ENCODE measurements at regions not wholly inside any gene's neighbourhood (a gene's known extent, or its start where the extent isn't known, plus 50 kb on each side); places are given as distances from the start of the nearest gene placed in this dataset.

DNA sequence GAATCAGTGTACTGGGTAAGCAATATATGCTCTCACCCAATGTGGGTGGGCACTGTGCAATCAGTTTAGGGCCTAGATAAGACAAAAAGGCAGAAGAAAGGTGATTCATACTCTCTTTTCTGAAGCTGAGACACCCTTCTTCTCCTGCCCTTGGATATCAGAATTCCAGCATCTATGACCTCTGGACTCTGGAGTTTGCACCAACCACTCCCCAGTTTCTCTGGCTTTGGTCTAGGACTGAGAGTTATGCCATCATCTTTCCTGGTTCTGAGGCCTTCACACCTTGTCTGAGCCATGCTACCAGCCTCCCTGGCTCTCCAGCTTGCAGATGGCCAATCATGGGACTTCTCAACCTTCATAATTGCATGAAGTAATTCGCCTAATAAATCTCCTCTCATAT, 724.6 kb upstream of the TYRP1 start:
- DNase-seq = no peak

DNA sequence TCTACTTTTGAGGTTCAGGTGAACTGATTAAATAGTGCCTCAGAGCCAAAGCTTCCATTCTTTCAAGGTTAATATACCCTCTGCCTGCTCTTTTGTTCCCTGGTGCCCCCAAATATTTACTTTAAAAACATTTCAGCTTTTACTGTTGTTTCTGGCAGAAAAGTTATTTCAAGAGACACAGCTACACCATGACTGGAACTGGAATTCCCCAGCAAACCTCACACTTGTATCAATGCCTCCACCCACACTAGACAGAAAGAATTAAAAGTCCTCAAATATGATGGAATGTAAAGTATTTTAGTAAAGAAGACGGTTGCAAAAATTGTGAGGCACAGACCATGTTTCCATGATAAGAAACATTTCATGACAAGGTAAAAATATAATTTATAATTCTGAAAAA, 720.2 kb upstream of the TYRP1 start:
- no peak for DNase-seq

DNA sequence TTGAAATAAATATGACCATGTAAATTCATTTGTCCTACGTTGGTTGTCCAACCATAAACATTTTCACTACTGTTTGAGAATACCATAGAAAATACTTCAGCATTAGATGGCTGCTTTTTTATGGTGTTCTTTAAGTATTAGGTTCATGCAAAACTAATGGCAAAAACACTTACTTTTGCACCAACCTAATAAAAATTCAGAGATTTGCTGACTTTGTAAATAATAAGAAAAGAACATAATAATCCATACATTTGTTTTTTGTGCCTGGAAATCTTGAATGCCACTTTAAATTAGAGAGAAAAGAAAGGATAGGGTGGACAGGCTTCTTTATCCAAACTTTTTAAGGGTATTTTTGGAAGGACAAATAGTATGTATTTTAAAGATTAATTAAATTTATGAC, 719.7 kb upstream of the TYRP1 start:
- DNase-seq = no peak

DNA sequence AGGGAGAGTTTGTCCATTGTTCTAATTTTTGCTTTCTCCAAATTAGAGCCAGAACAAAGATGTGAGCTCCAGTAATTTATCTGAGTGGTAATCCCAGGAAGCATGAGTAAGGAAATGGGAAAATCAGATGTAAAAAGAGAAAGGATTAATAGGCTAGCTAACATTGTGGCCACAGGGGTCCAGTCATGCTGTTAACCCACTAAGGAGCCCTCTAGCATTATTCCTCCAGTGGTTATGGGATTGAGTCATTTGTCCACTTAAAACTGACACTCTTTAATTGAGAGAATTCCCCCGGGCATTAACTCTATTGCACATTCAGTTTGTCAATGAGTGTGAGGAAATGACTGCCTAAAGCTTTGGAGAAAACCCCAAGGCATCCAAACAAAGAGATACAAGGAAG, 700.3 kb upstream of the TYRP1 start:
- DNase-seq = no peak

DNA sequence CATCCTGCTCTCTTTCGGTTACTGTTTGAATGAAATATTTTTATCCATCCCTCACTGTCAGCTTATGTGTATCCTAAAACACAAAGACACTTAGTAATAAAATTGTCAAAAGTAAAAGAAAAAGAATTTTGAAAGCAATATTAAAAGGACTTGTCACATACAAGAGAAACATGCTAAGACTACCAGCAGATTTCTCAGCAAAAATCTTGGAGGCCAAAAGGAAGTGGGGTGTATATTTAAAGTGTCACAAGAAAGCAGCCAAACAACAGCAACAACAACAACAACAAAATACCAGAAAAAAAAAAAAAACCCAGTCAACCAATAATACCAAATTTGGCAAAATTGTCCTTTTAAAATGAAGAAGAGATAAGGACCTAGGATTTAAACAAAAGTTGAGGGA, 678.7 kb upstream of the TYRP1 start:
- no peak for DNase-seq

DNA sequence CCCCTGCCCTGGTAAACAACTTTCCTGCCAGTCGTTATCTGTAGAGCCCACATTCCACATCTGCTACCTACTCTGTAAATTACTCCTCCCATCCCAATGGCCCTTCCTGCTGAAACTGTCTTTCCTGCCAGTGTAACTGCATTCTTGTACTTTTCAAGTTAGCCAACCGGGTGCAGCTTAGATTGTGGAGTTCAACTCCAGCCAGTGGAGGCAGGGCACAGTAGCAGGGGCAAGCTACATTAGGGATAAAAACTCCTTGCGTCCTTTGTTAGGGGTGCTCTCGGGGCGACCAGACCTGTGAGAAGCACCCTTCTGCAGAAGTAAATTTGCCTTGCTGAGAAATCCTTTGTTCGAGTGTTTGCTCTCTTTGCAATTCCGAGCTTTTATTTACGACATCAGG, 639.0 kb upstream of the TYRP1 start:
- DNase-seq = no peak

DNA sequence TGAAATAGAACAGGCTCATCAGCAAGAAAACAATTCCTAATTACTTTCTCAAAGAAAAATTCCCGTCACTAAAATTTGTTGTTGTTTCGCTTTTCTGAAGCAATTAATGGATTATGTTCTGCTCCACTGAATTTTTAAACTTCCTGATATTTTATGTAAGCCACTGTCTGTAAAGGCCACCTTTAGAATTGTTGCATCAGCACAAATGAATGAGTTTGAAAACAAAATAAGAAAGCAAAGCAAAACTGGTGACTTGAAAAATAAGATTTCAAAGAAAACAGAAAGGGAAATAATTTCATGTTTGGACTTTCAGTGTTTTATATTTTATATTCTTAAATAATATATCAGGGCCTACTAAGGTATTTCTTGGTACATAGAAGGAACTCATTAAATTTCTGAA, 636.3 kb upstream of the TYRP1 start:
- no peak for DNase-seq

DNA sequence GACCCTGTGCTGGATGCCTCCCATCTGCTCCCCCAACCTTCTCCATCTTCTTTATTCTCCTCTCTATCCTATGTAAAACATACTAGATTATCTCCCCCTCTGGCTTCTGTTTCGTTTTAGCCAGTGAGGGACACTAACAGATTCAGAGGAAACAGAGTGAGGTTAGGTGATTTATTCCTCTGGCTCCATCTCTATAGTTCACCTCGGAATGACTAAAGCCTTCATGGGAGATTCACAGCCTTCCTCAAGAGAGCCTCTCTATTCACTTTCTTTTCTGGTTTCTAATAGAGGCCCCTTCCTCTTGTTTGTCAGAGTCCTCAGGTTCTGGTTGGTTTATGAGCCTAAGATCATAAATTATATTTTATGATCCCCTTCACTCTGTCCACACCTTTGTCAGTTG, 633.1 kb upstream of the TYRP1 start:
- no peak for DNase-seq

DNA sequence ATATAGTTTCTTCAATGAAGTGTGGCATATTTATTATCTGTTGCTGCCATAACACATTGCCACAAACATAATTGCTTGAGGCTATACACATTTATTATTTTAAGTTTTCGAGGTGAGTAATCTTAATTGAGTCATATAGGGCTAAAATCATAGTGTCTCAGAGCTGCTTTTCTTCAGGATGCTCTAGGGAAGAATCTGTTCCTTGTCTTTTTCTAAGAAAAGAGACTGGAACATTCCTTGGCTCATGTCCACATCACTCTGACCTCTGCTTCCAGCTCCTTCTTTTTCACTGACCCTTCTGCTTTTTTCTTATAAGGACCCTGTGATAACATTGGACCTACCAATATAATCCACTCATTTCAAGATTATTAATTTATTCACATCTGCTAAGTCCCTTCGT, 632.4 kb upstream of the TYRP1 start:
- no peak for DNase-seq

DNA sequence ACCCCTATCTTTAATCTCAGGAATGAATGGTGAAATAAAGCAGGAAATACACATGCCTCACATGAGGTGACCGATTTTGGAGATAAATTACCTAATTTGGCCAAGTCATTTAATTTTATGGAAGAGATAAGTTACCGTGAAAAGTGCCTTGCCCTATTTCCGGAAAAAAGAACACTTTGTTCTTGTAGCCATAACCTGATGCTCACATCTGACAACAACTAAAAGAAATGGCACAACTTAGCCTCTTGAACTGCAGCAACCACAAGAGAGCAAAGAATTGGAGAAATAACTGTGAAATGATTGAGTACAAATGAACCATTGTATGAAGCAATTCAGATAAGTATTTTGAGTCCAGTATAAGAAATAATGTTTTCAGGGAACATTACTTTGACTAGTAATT, 628.1 kb upstream of the TYRP1 start:
- DNase-seq = no peak

DNA sequence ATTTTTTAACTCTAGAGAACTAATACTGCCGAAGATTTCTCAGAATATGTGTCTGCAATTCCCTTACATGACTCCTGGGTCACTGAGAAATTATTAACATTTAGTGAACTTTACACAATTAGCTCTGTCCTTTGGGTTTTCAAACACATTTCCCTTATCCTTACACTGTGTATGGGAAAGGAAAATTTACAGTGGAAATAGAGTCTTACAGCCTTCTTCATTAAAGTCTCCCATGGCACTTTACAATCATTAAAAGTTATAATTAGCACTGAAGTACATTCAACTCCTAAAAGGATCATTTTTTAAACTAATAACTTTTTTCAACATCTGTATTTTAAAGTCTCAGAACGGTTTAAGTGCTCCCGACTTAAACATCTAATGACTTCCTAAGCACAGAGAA, 627.5 kb upstream of the TYRP1 start:
- DNase-seq = no peak

DNA sequence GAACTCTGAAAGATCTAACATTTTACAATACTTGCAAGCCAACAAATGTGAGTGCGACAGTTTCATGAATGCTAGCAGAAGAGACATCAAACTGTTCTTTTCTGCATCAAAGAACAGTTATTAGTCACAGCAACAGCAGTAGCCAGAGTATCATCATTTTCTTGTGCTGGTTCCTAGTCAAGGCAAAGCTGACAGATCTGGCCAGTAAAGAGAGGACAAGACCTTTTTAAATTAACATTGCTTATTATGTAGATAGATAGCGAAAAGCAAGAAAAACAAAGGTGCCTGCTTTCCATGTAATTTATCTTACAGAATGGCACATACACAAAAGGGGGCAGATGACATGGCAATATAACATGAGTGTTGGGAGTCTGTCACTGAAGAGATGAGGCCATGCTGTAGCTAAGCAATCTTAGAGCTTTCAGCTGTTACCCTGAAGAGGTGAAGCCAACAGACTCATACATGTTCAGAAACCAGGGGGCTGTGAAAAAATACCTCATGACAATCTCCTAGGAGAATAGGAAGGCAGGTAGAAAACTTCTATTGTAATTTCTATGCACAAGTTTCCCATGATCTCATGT, 626.6 kb upstream of the TYRP1 start:
- no peak for DNase-seq

DNA sequence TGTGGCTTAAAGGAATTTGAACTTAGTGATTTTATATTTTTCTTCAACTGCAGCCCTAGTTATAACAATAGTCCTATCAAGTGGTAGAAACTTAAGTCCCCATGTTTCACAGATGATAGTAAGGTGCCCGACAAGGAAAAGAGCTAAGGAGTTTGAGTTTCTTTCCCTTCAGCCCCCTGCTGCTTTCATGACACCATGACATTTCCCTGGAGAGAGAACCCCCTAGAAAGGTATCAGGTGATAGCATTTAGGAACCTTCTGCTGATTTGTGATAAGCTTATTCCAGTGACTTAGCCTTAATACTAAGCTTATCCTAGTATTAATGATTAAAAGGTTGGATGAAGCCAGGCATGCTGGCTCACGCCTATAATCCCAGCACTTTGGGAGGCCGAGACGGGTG, 623.8 kb upstream of the TYRP1 start:
- no peak for DNase-seq

DNA sequence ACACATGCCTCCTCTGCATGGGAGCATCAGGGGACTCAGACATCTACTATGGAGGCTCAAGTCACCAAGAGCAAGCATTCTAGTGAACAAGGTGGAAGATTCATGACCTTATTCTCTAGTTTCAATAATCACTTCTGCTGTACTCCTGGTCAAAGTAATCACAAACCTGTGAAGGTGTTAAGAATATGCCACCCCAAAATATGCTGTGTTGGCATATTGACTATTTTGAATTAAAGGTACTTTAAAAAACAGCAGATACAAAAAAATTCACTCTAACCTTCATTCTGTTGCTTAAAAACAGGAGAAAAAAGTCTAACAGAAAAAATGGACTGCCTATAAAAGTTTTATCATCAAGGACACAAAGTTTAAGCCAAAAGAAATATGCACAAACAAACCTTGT, 607.8 kb upstream of the TYRP1 start:
- DNase-seq = no peak

DNA sequence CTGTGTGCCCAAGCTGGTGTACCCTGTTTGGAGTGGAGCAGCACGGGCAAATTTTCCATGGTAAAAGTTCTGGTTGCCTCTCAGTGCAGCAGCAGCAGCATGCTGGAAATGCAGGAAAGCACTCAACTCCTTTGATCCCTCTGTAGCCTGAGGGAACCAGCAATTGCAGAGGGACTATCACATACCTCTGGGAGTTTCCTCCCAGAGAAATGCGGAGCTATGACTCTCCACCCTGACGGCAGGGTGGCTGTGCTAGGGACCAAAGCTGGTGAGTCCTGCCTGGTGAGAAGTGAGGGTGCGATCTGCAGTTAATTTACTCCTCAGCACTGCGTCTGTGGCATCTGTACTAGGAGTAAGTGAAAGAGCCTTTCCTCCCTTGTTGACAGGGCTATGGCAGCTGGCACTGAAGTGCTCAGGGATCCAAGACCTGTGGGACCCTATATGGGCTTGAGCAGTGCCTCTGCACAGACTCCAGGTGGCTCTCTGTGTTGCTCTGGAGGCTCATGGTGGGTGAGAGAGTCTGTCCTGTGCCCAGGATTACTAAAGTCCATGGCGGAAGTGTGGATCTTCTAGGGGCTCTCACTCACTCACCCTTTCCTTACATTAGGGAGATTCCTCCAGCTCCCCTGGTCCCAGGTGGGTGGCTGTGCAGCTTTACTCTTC, 601.2 kb upstream of the TYRP1 start:
- no peak for DNase-seq

DNA sequence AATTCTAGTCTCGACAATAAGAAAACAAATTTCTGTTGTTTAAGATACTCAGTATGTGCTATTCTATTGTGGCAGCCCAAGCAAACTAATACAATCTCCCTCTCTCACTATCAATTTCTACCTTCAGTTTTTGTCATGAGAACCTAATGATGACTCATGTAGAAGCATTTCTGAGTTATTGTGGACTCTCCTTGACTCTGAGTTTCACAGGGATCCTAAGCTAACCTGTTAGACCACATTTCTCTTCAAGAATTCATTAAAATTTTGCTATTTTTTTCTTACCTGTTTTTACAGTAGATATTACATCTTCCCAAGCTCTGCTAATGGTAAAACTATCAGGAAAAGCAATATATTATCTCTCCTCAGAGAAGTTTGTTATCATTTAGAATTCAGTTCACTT, 599.1 kb upstream of the TYRP1 start:
- DNase-seq = no peak

DNA sequence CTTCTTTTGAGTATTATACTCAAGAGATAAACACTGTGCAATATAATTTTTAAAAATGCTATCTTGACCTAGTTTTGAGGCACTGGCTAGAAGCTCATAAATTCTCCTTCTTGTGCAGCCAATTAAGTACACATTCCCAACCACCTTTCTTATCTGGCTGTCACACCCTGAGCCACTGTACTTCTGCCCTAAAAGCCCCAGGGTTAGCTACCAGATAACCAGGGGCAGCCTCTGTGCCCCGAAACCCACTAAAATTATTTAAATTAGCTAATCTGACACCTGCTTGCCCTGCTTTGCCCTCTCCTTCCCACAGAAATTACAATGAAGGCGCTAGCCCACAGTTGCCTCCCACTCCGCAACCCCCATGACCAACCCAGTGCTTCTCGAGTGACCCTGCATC, 597.3 kb upstream of the TYRP1 start:
- DNase-seq = no peak

DNA sequence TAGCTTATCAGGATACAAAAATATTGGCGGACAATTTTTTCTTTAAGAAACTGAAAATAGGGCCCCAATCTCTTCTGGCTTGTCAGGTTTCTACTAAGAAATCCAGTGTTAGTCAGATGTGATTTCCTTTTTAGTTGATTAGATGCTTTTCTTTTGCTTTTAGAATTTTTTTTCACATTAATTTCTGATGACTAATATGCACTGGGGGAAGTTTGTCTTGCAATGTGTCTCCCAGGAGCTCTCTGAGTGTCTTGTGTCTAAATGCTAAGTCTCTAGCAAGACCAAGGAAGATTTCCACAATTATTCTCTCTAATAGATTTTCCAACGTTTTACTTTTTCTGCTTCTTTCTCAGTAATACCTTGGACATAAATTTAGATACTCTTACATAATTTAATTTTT, 559.8 kb upstream of the TYRP1 start:
- DNase-seq = no peak

DNA sequence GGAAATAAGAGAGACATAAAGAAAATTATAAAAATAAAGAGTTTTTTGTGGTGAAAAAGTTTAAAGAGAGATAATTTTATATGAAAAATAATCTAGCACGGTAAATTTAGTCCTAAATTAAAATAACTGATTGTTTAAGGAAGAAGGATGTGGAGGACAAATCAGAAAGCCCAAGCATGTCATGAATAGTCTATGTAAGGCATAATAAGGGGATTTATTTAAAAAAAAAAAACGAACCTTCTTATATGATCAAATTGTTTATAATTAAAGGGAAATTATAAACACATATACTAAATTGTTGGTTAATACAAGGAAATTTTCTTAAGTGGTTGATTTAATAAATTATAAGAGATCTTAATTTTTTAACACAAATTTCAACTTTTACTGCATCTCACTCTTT, 551.8 kb upstream of the TYRP1 start:
- DNase-seq = no peak

DNA sequence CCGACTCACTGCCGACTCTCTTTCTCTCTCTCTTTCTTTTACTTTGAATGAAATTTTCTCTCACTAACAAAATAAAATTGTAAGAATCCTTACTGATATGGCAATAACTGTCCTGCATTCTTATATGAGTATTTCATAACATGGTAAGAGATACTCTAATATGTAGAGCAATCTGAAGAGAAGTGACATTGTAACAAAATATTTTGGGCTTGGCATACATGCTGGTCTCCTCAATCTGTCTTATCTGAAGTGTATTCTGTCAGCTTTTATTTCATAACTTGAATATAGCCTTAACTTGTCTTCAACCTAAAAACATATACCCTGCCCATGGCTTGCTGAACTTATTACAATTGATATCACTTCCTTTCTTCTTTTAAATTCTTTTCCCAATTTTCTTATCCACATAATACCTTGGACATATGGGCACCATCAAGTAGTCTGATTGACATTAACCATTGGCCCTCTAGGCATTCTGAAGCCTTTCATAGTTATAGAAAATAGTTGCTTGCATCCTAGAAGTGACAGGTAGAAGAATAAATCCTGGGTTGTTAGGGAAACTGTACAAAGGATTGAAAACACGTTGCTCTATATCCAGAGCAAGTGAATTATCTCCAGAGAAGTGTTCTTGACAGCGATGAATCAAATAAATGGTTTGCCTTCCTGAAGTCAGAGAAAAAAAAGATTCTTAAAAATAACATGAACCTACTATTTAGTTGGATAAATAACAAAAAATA, 537.6 kb upstream of the TYRP1 start:
- DNase-seq = no peak

DNA sequence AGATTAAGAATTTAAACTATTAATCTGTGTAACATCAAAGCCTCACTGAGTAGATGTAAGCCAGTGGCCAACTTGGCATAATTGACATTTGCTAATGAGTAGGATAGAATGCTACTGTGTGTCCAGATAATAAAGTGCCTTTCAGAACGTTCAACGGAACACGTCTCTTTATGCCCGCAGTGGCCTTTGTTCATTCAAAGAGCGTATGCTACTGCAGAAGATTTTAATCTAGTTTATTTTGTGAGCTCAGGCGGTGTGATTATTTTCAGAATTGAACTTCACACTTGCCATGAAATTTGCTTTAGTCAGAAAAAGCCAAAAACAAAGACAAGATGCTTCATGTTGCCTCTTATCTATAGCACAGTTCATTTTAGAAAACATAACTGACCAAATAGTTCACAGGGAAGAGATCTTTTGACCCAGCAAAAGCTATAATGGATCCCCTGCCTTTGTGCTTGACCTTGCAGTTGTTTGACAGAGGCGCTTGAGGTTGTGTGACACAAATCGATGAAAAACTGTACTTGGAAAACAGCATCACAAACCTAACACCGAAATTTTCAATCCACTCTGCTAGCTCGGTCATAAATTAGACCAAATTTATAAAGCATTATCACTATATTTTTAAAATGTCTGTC, 530.9 kb upstream of the TYRP1 start:
- no peak for DNase-seq

DNA sequence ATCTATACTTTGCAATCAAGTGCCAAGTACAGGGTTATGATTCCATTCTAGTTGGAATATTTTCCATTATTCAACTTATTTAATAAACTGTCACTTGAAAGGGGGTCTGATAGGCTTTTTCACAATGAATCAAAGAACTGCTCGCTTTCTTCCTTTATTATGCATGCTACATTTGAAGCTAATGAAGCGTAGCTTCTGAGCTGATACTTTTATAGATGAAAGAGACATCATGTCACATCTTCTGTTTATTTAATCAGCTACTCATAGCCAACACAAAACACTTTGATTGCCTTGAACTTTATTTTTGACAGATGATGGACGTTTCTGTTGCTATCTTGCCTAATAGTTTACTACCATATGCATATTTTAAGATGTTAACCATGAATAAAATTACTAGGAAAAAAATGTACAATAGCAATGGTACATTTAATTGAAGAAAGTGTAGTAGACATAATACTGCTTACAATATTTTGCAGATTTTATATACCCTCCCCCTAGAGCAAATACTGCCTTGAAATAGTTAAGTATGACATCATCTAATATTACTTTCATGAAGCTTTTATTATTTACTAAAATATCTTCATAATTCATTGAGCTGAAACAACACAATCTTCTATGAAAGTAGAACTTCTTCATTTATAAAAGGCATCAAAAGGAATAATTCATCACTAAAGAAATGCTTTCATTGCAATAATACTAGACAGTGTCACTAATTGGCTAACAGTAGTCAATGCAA, 529.3 kb upstream of the TYRP1 start:
- no peak for DNase-seq

DNA sequence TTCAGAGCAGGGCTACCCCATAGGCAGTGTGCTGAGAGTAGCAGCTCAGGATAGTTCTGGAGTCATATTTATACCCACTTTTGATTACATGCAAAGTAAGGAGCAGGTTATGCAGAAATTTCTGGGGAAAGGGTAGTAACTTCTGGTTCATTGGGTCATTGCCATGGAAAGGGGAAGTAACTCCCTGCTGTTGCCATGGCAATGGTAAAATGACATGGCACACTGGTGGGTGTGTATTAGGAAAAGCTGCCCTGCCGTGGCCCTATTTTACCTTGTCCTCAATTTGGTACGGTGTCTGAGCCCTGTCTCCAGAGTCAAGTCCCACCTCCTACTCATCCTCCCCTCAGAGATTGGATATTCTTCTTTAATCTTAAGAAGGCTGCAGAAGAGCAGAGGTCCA, 526.7 kb upstream of the TYRP1 start:
- no peak for DNase-seq

DNA sequence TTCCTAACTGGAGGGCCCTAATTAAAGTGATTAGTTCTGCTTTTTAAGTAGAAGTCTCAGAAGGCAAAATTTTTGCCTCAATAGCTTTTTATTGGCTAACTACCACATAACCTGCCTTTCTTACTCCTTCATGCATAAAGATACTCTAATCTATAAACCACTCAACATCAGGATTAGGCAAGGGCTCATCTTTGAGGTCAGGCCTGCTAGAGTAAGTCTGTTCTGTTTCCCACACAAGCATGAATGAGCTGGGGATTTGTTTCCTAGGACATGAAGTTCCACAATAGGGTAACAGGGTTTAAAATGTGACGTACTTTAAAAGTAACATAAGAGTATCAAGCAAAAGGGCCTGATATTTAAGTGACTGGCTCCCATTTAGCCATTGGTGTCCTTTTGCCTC, 522.7 kb upstream of the TYRP1 start:
- DNase-seq = no peak
